DND-41 (cell line): ENCODE measurements at regions not wholly inside any gene's neighbourhood (a gene's known extent, or its start where the extent isn't known, plus 50 kb on each side); places are given as distances from the start of the nearest gene placed in this dataset.
"Not testable (repeated sequence)": the region's sequence is repeated elsewhere in the genome, so short reads cannot be mapped to it uniquely, and the experiment has no call there.

Source experiments
- ATAC-seq: fragments of 200-7000 bp; cut with Tn5 transposase; 3 replicates; pipeline ENCODE4 v1.9.1; 2021; ENCODE audit warnings: low read depth; ENCODE audit not compliant: insufficient read depth
- DNase-seq: peaks from one replicate; pipeline ENCODE4 v3.0.0-alpha.2; 2020
- H2AFZ ChIP-seq: 2 replicates; pipeline ENCODE4 v1.6.0; 2012; ENCODE audit warnings: low read depth, low read length
- H3K27ac ChIP-seq: 2 replicates; pipeline ENCODE4 v1.5.1; 2012; ENCODE audit warnings: low read length, inconsistent platforms
- H3K27me3 ChIP-seq: fragments of 200-600 bp; sonication (generic); 2 replicates; pipeline ENCODE4 v1.6.0; 2012; ENCODE audit warnings: low read length, mild to moderate bottlenecking, inconsistent platforms; ENCODE audit not compliant: insufficient read depth, poor library complexity
- H3K36me3 ChIP-seq: 2 replicates; pipeline ENCODE4 v1.5.1; 2012; ENCODE audit warnings: low read length, inconsistent platforms; ENCODE audit not compliant: insufficient read depth
- H3K4me1 ChIP-seq: 2 replicates; pipeline ENCODE4 v1.5.1; 2012; ENCODE audit warnings: mild to moderate bottlenecking, low read length; ENCODE audit not compliant: insufficient read depth
- H3K4me2 ChIP-seq: 2 replicates; pipeline ENCODE4 v1.6.0; 2012; ENCODE audit warnings: mild to moderate bottlenecking, moderate library complexity, low read length, inconsistent platforms; ENCODE audit not compliant: insufficient read depth
- H3K4me3 ChIP-seq, 2 experiments: fragments of 200-600 bp in 1 of 2; shearing (Covaris generic) in 1 of 2; 2 replicates each; pipeline ENCODE4 v1.5.1; 2012 to 2016; ENCODE audit warnings: inconsistent platforms in 2 of 2, low read length in 2 of 2, mild to moderate bottlenecking in 2 of 2, low read depth in 1 of 2, moderate library complexity in 1 of 2
- H3K79me2 ChIP-seq: 2 replicates; pipeline ENCODE4 v1.6.0; 2012; ENCODE audit warnings: low read length, inconsistent platforms; ENCODE audit not compliant: insufficient read depth
- H3K9ac ChIP-seq: 2 replicates; pipeline ENCODE4 v1.6.0; 2012; ENCODE audit warnings: low read depth, mild to moderate bottlenecking, inconsistent platforms, low read length, moderate library complexity
- H3K9me3 ChIP-seq: 2 replicates; pipeline ENCODE4 v1.5.1; 2012; ENCODE audit warnings: low read length, moderate library complexity, mild to moderate bottlenecking, inconsistent platforms; ENCODE audit not compliant: insufficient read depth, severe bottlenecking
- H4K20me1 ChIP-seq: 2 replicates; pipeline ENCODE4 v1.6.0; 2012; ENCODE audit warnings: low read length; ENCODE audit not compliant: insufficient read depth
- EZH2 ChIP-seq: IDR thresholded peaks from 3 replicates; pipeline ENCODE4 v1.6.1; 2012; ENCODE audit warnings: borderline replicate concordance, low read depth, mild to moderate bottlenecking, moderate library complexity, low read length, inconsistent platforms; ENCODE audit not compliant: severe bottlenecking
- TF ChIP-seq, protein P1 (sequence below): IDR thresholded peaks from 2 replicates; pipeline ENCODE4 v1.5.1; 2012; ENCODE audit warnings: borderline replicate concordance, low read length, moderate library complexity, mild to moderate bottlenecking; ENCODE audit not compliant: poor library complexity, severe bottlenecking; ENCODE audit errors: extremely low read depth

DNA sequence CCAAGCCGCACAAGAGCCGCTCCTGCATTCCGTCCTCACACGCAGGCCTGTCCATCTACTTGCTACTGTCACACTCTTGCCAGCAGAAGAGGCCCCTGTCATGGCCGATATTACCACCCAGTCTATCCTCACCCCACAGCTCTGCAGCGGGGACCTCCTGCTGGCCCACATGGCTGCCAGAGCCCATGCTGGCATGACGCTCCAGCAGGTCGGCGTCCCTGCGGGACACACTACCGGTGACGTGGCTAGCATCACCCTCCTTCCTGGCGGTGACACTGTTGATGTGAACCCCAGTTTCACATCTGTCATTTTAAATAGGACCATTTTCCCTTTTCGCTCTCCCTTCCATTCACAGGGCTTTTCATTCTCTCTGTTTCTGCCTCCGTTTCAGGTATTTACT, 530.0 kb downstream of the CWH43 start:
- not testable (repeated sequence) for H3K4me3 ChIP-seq, H3K27me3 ChIP-seq, DNase-seq, ATAC-seq, H3K4me1 ChIP-seq, H4K20me1 ChIP-seq, H3K36me3 ChIP-seq, H3K27ac ChIP-seq, H3K79me2 ChIP-seq, H3K4me2 ChIP-seq, H3K9ac ChIP-seq, H2AFZ ChIP-seq
- peaks cover 31% of the 10 kb centered on the region for H3K9me3 ChIP-seq

DNA sequence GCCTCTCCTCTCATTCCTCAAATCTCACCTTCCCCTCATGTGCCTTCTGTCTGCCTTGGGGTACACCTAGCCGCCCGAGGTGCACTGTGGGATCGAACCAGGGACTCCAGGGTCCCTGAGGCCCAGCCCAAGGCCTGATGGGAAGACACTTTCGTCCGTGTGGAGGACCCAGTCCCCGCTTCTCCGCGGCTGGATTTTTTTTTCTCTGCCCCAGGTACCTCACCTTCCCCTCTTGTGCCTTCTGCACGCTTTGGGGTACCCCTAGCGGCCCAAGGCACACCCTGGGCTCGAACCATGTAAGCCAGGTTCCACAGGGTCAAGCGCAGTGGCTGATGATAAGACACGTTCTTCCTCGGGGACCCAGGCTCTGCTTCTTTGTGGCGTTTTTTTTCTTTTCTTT, 530.7 kb downstream of the CWH43 start:
- H3K4me2 ChIP-seq = no peak overlapping the region
- TF ChIP-seq, protein P1, sequence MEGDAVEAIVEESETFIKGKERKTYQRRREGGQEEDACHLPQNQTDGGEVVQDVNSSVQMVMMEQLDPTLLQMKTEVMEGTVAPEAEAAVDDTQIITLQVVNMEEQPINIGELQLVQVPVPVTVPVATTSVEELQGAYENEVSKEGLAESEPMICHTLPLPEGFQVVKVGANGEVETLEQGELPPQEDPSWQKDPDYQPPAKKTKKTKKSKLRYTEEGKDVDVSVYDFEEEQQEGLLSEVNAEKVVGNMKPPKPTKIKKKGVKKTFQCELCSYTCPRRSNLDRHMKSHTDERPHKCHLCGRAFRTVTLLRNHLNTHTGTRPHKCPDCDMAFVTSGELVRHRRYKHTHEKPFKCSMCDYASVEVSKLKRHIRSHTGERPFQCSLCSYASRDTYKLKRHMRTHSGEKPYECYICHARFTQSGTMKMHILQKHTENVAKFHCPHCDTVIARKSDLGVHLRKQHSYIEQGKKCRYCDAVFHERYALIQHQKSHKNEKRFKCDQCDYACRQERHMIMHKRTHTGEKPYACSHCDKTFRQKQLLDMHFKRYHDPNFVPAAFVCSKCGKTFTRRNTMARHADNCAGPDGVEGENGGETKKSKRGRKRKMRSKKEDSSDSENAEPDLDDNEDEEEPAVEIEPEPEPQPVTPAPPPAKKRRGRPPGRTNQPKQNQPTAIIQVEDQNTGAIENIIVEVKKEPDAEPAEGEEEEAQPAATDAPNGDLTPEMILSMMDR = no peak
- no peak for TF ChIP-seq EZH2
- no peaks in the 10 kb centered on the region for H3K27me3 ChIP-seq

DNA sequence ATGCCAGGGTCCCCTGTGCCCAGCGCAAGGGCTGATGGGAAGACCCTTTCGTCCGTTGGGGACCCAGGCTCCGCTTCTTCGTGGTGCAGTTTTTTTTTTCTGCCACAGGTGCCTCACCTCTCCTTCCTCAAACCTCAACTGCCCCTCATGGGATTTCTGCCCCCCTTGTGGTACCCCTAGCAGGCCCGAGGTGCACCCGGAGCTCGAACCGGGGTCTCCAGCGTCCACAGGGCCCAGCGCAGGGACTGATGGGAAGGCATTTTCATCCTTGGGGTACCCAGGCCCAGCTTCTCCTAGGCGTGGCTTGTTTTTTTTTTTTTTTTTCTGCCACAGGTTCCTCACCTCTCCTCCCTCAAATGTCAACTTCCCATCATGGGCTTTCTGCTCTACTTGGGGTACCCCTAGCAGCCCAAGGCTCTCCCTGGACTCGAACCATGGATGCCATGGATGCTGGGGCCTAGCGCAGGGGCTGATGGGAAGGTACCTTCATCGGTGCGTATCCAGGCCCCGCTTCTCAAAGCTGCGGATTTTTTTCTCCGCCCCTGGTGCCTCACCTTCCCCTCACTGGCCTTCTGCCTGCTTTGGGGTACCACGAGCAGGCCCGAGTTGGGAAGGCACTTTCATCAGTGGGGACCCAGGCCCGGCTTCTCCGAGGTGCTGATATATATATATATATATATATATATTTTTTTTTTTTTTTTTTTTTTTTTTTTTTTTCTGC, 531.6 kb downstream of the CWH43 start:
- DNase-seq, H3K36me3 ChIP-seq, H4K20me1 ChIP-seq, H3K79me2 ChIP-seq, H3K9ac ChIP-seq, ATAC-seq, H3K4me2 ChIP-seq, H3K4me3 ChIP-seq, H3K27ac ChIP-seq, H3K4me1 ChIP-seq, H3K27me3 ChIP-seq, H2AFZ ChIP-seq: not testable (repeated sequence)
- peaks cover 18% of the 10 kb centered on the region for H3K9me3 ChIP-seq

More for the DNA sequence above, 530.7 kb downstream of the CWH43 start:
- Histone ChIP-seq H4K20me1 (no peaks in the 10 kb centered on the region), H3K9me3 (peaks cover 24% of the 10 kb centered on the region), H3K79me2 (no peaks in the 10 kb centered on the region), H3K9ac (no peak overlapping the region), H3K36me3 (no peaks in the 10 kb centered on the region), H2AFZ (no peak overlapping the region), H3K27ac (no peak overlapping the region), H3K4me1 (no peaks in the 10 kb centered on the region), H3K4me3 (no peak overlapping the region)
- no peak for DNase-seq
- ATAC-seq = no peak

DNA sequence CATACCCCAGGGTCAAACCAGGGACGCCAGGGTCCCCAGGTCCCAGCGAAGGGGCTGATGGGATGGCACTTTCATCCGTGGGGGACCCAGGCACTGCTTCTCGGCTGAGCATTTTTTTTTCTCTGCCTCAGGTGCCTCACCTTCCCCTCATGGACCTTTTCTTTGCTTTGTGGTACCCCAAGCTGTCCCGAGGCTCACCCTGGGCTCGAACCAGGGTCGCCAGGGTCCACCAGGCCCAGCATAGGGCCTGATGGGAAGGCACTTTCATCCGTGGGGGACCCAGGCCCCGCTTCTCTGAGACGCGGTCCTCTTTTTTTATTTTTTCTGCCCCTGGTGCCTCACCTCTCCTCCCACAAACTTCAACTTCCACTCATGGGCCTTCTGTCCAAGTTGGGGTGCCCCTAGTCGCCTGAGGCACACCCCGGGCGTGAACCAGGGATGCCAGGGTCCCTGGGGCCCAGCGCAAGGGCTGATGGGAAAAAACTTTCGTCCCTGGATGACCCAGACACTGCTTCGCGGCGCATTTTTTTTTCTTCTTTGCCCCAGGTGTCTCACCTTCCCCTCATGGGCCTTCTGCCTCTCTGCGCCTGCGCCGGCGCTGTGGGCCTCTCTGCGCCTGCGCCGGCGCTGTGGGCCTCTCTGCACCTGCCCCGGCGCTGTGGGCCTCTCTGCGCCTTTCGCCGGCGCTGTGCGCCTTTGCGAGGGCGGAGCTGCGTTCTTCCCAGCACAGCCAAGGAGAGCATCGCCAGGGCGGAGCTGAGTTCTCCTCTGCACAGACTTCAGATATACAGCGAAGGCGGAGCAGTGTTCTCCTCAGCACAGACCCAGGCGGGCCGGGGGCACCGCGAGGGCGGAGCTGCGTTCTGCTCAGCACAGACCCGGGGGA, 533.3 kb downstream of the CWH43 start:
- not testable (repeated sequence) for H4K20me1 ChIP-seq, H3K4me3 ChIP-seq, H3K79me2 ChIP-seq

DNA sequence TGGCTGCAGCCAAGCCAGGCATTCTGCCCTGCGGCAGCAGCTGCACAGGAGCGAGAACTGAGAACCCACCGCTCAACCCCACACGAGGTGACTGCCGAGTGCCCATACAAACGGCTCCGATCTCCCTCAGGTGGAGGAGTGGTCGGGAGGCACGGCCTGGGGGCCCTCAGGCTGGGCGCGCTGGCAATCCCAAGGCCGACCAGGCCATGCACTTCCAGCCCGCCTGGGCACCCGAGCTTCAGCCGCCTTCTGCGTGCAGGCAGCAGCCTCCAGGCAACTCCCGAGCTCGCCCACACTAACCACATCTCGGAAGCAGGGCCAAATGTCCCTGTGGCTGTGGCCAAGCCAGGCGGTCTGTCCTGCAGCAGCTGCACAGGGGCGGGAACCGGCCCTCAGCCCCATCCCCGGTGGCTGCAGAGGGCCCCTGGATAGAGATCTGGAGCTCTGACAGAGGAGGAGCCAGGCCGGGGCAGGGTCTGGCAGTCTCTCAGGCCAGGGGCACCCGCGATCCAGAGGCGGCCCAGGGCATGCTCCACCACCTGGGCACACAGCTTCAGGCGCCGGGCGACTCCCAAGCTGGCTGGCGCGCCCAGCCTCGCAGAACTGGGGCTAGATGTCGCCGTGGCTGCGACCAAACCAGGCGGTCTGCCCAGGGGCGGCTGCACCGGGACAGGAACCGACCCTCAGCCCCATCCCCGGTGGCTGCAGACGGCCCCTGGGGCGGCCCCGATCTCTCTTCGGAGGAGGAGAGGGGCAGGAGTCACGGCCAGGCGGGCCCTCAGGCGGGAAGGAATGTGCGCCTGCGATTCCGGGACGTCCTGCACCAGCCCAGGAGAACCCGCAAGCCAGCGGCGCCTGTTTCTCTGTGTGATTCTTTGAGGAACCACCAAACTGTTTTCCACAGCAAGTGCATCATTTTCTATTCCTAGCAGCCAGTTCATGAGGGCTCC, 538.0 kb downstream of the CWH43 start:
- not testable (repeated sequence) for ATAC-seq, H2AFZ ChIP-seq, H3K36me3 ChIP-seq, H3K27me3 ChIP-seq, DNase-seq, H3K9ac ChIP-seq, H4K20me1 ChIP-seq, H3K4me3 ChIP-seq, H3K4me1 ChIP-seq, H3K9me3 ChIP-seq, H3K4me2 ChIP-seq, H3K27ac ChIP-seq, H3K79me2 ChIP-seq

More for the DNA sequence above, 533.3 kb downstream of the CWH43 start:
- DNase-seq, H3K4me1 ChIP-seq, H3K9ac ChIP-seq, H3K36me3 ChIP-seq, H3K27me3 ChIP-seq, ATAC-seq, H3K9me3 ChIP-seq, H2AFZ ChIP-seq, H3K27ac ChIP-seq, H3K4me2 ChIP-seq: not testable (repeated sequence)

DNA sequence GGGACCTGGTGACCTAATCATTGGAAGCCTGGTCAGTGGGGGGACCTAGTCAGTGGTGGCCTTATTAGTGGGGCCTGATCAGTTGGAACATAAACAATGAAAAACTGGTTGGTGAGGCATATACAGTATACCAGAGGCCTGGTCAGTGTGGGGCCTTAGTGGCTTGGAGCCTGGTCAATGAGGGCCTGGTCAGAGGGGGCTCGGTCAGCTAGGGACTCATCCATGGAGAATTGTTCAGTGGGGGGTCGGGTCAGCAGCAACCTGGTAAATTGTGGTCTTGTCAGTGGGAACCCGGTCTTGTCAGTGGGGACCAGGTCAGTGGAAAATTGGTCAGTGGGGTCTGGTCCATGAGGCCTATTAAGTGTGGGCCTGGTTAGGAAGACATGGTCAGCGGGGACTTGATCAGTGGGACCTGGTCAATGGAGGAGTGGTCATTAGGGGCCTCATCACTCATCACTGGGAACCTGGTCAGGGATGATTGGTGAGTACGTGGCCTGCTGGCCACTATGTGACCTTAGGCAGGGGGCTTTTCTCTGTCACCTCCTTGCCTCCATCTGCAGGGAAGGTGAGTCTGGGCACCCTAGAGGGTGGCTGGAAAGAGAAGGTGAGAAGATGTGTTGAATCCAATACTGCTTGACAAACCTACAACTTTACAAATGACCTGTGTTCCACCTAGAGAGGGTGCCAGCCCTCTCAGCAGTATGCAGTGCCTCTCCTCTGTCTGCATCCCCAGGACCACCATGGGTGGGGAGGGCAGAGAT, 573.0 kb downstream of the CWH43 start:
- not testable (repeated sequence) for H3K9me3 ChIP-seq, DNase-seq, H4K20me1 ChIP-seq, H3K27ac ChIP-seq, H3K4me2 ChIP-seq, H3K27me3 ChIP-seq, H3K4me3 ChIP-seq, H3K36me3 ChIP-seq, ATAC-seq, H3K79me2 ChIP-seq, H3K4me1 ChIP-seq, H2AFZ ChIP-seq, H3K9ac ChIP-seq
